Kidney epithelial cell (primary cell): ENCODE measurements at regions not wholly inside any gene's neighbourhood (a gene's known extent, or its start where the extent isn't known, plus 50 kb on each side); places are given as distances from the start of the nearest gene placed in this dataset.

Experiments
- DNase-seq: peaks from one replicate; pipeline ENCODE4 v3.0.0-alpha.2; 2010; ENCODE audit warnings: low read depth
- H3K27me3 ChIP-seq: 2 replicates; pipeline ENCODE4 v1.6.0; 2011; ENCODE audit warnings: low read length; ENCODE audit not compliant: control insufficient read depth, insufficient read depth
- H3K36me3 ChIP-seq: 2 replicates; pipeline ENCODE4 v1.5.1; 2011; ENCODE audit warnings: low read length; ENCODE audit not compliant: control insufficient read depth, insufficient read depth
- H3K4me3 ChIP-seq: 2 replicates; pipeline ENCODE4 v1.5.1; 2011; ENCODE audit warnings: low read depth, mild to moderate bottlenecking, control low read depth, low read length
- CTCF ChIP-seq: IDR thresholded peaks from 2 replicates; pipeline ENCODE4 v1.5.1; 2011; ENCODE audit warnings: mild to moderate bottlenecking, moderate library complexity, low read length, control low read depth, inconsistent platforms; ENCODE audit not compliant: insufficient read depth, poor library complexity, severe bottlenecking

GRCh38 chr6:170017603-170018320 lies 266.3 kb downstream of the ERMARD start:
- no peak for DNase-seq
- H3K27me3 ChIP-seq: peaks cover under 1% of the 10 kb centered on the region
- H3K36me3 ChIP-seq: no peaks in the 10 kb centered on the region
- H3K4me3 ChIP-seq: no peak overlapping the region
- TF ChIP-seq CTCF: no peak

- no peak for TF ChIP-seq CTCF
- H3K36me3 ChIP-seq: no peaks in the 10 kb centered on the region
- peaks cover 2% of the 10 kb centered on the region for H3K27me3 ChIP-seq
- no peak overlapping the region for H3K4me3 ChIP-seq
- no peak for DNase-seq
Observed at GRCh38 chr6:170013815-170014214, 262.4 kb downstream of the ERMARD start.

GRCh38 chr6:170012037-170012330 lies 260.6 kb downstream of the ERMARD start:
- TF ChIP-seq CTCF: no peak
- Histone ChIP-seq H3K36me3 (no peaks in the 10 kb centered on the region), H3K4me3 (no peak overlapping the region), H3K27me3 (peaks cover 2% of the 10 kb centered on the region)
- no peak for DNase-seq

GRCh38 chr6:170011204-170012036 lies 260.0 kb downstream of the ERMARD start:
- no peak for TF ChIP-seq CTCF
- peaks cover 4% of the 10 kb centered on the region for H3K27me3 ChIP-seq
- no peak for DNase-seq

GRCh38 chr6:170010665-170011203 lies 259.3 kb downstream of the ERMARD start:
- H3K4me3 ChIP-seq: no peak overlapping the region
- no peak for TF ChIP-seq CTCF
- no peaks in the 10 kb centered on the region for H3K36me3 ChIP-seq
- no peak for DNase-seq
- peaks cover 5% of the 10 kb centered on the region for H3K27me3 ChIP-seq

More at GRCh38 chr6:170011204-170012036, 260.0 kb downstream of the ERMARD start:
- Histone ChIP-seq H3K4me3 (no peak overlapping the region), H3K36me3 (no peaks in the 10 kb centered on the region)
